ENCODE measurements at regions not wholly inside any gene's neighbourhood (a gene's known extent, or its start where the extent isn't known, plus 50 kb on each side); places are given as distances from the start of the nearest gene placed in this dataset.
"Not testable (repeated sequence)": the region's sequence is repeated elsewhere in the genome, so short reads cannot be mapped to it uniquely, and the experiment has no call there.

- Histone ChIP-seq H3K27ac (ENCODE audit: low read depth in 2 of 2, low read length in 2 of 2) (no peak overlapping the region), H3K4me3 (ENCODE audit: low read length in 2 of 2) (no peak overlapping the region), H3K36me3 (ENCODE audit: control insufficient read depth in 2 of 2, insufficient read depth in 2 of 2, low read length in 2 of 2) (no peaks in the 10 kb centered on the region), H3K4me1 (ENCODE audit: control insufficient read depth in 2 of 2, insufficient read depth in 2 of 2, low read length in 2 of 2) (no peaks in the 10 kb centered on the region), H3K9me3 (ENCODE audit: control insufficient read depth in 2 of 2, low read length in 2 of 2) (peaks cover 0 to 7% of the 10 kb centered on the region in 2 donors), H3K9ac (ENCODE audit: low read depth in 1 of 2, low read length in 2 of 2) (no peak overlapping the region), H3K27me3 (ENCODE audit: control insufficient read depth in 2 of 2, insufficient read depth in 2 of 2, low read length in 2 of 2) (no peaks in the 10 kb centered on the region)
Measured at GRCh38 chr13:55977436-55977835, 1163.3 kb upstream of the PRR20A start.

GRCh38 chr13:55981381-55981780, 1159.3 kb upstream of the PRR20A start:
- H3K27ac ChIP-seq (ENCODE audit: low read depth in 2 of 2, low read length in 2 of 2) = no peak overlapping the region
- no peak overlapping the region for H3K9ac ChIP-seq (ENCODE audit: low read depth in 1 of 2, low read length in 2 of 2)
- H3K27me3 ChIP-seq (ENCODE audit: control insufficient read depth in 2 of 2, insufficient read depth in 2 of 2, low read length in 2 of 2) = no peaks in the 10 kb centered on the region
- peaks cover 0 to 7% of the 10 kb centered on the region in 2 donors for H3K9me3 ChIP-seq (ENCODE audit: control insufficient read depth in 2 of 2, low read length in 2 of 2)
- no peaks in the 10 kb centered on the region for H3K4me1 ChIP-seq (ENCODE audit: control insufficient read depth in 2 of 2, insufficient read depth in 2 of 2, low read length in 2 of 2)
- no peak overlapping the region for H3K4me3 ChIP-seq (ENCODE audit: low read length in 2 of 2)
- H3K36me3 ChIP-seq (ENCODE audit: control insufficient read depth in 2 of 2, insufficient read depth in 2 of 2, low read length in 2 of 2) = no peaks in the 10 kb centered on the region

- H3K9me3 ChIP-seq (ENCODE audit: control insufficient read depth in 2 of 2, low read length in 2 of 2); H3K27me3 ChIP-seq (ENCODE audit: control insufficient read depth in 2 of 2, insufficient read depth in 2 of 2, low read length in 2 of 2); H3K9ac ChIP-seq (ENCODE audit: low read depth in 1 of 2, low read length in 2 of 2); H3K27ac ChIP-seq (ENCODE audit: low read depth in 2 of 2, low read length in 2 of 2); H3K4me1 ChIP-seq (ENCODE audit: control insufficient read depth in 2 of 2, insufficient read depth in 2 of 2, low read length in 2 of 2); H3K4me3 ChIP-seq (ENCODE audit: low read length in 2 of 2); H3K36me3 ChIP-seq (ENCODE audit: control insufficient read depth in 2 of 2, insufficient read depth in 2 of 2, low read length in 2 of 2): not testable (repeated sequence)
Measured at GRCh38 chr13:55984026-55984425, 1156.7 kb upstream of the PRR20A start.

GRCh38 chr13:55990631-55991030, 1150.1 kb upstream of the PRR20A start:
- H3K27me3 ChIP-seq (ENCODE audit: control insufficient read depth in 2 of 2, insufficient read depth in 2 of 2, low read length in 2 of 2) = no peaks in the 10 kb centered on the region
- no peak overlapping the region for H3K4me3 ChIP-seq (ENCODE audit: low read length in 2 of 2)
- H3K9me3 ChIP-seq (ENCODE audit: control insufficient read depth in 2 of 2, low read length in 2 of 2) = peaks cover 2% of the 10 kb centered on the region in 2 donors
- H3K36me3 ChIP-seq (ENCODE audit: control insufficient read depth in 2 of 2, insufficient read depth in 2 of 2, low read length in 2 of 2) = no peaks in the 10 kb centered on the region
- H3K9ac ChIP-seq (ENCODE audit: low read depth in 1 of 2, low read length in 2 of 2) = no peak overlapping the region
- H3K4me1 ChIP-seq (ENCODE audit: control insufficient read depth in 2 of 2, insufficient read depth in 2 of 2, low read length in 2 of 2) = no peaks in the 10 kb centered on the region
- no peak overlapping the region for H3K27ac ChIP-seq (ENCODE audit: low read depth in 2 of 2, low read length in 2 of 2)

- Histone ChIP-seq H3K9ac (ENCODE audit: low read depth in 1 of 2, low read length in 2 of 2) (no peak overlapping the region), H3K4me1 (ENCODE audit: control insufficient read depth in 2 of 2, insufficient read depth in 2 of 2, low read length in 2 of 2) (no peaks in the 10 kb centered on the region), H3K27ac (ENCODE audit: low read depth in 2 of 2, low read length in 2 of 2) (no peak overlapping the region), H3K9me3 (ENCODE audit: control insufficient read depth in 2 of 2, low read length in 2 of 2) (peaks cover 2% of the 10 kb centered on the region in 2 donors), H3K27me3 (ENCODE audit: control insufficient read depth in 2 of 2, insufficient read depth in 2 of 2, low read length in 2 of 2) (no peaks in the 10 kb centered on the region), H3K4me3 (ENCODE audit: low read length in 2 of 2) (no peak overlapping the region), H3K36me3 (ENCODE audit: control insufficient read depth in 2 of 2, insufficient read depth in 2 of 2, low read length in 2 of 2) (no peaks in the 10 kb centered on the region)
Measured at GRCh38 chr13:55991666-55992065, 1149.1 kb upstream of the PRR20A start.

- H3K27me3 ChIP-seq (ENCODE audit: control insufficient read depth in 2 of 2, insufficient read depth in 2 of 2, low read length in 2 of 2) = no peaks in the 10 kb centered on the region
- H3K9me3 ChIP-seq (ENCODE audit: control insufficient read depth in 2 of 2, low read length in 2 of 2) = peaks cover 2% of the 10 kb centered on the region in 2 donors
- no peaks in the 10 kb centered on the region for H3K4me1 ChIP-seq (ENCODE audit: control insufficient read depth in 2 of 2, insufficient read depth in 2 of 2, low read length in 2 of 2)
- no peak overlapping the region for H3K9ac ChIP-seq (ENCODE audit: low read depth in 1 of 2, low read length in 2 of 2)
- H3K4me3 ChIP-seq (ENCODE audit: low read length in 2 of 2) = no peak overlapping the region
- no peak overlapping the region for H3K27ac ChIP-seq (ENCODE audit: low read depth in 2 of 2, low read length in 2 of 2)
- no peaks in the 10 kb centered on the region for H3K36me3 ChIP-seq (ENCODE audit: control insufficient read depth in 2 of 2, insufficient read depth in 2 of 2, low read length in 2 of 2)
Measured at GRCh38 chr13:55992145-55992544, 1148.6 kb upstream of the PRR20A start.

- Histone ChIP-seq H3K9ac (ENCODE audit: low read depth in 1 of 2, low read length in 2 of 2) (no peak overlapping the region), H3K4me1 (ENCODE audit: control insufficient read depth in 2 of 2, insufficient read depth in 2 of 2, low read length in 2 of 2) (no peaks in the 10 kb centered on the region), H3K27me3 (ENCODE audit: control insufficient read depth in 2 of 2, insufficient read depth in 2 of 2, low read length in 2 of 2) (no peaks in the 10 kb centered on the region), H3K27ac (ENCODE audit: low read depth in 2 of 2, low read length in 2 of 2) (no peak overlapping the region), H3K9me3 (ENCODE audit: control insufficient read depth in 2 of 2, low read length in 2 of 2) (peaks cover 0 to 6% of the 10 kb centered on the region in 2 donors), H3K36me3 (ENCODE audit: control insufficient read depth in 2 of 2, insufficient read depth in 2 of 2, low read length in 2 of 2) (no peaks in the 10 kb centered on the region), H3K4me3 (ENCODE audit: low read length in 2 of 2) (no peak overlapping the region)
Measured at GRCh38 chr13:55999709-56000108, 1141.0 kb upstream of the PRR20A start.

GRCh38 chr13:56009418-56009817, 1131.3 kb upstream of the PRR20A start:
- no peaks in the 10 kb centered on the region for H3K27me3 ChIP-seq (ENCODE audit: control insufficient read depth in 2 of 2, insufficient read depth in 2 of 2, low read length in 2 of 2)
- H3K4me3 ChIP-seq (ENCODE audit: low read length in 2 of 2) = no peak overlapping the region
- H3K4me1 ChIP-seq (ENCODE audit: control insufficient read depth in 2 of 2, insufficient read depth in 2 of 2, low read length in 2 of 2) = no peaks in the 10 kb centered on the region
- H3K9me3 ChIP-seq (ENCODE audit: control insufficient read depth in 2 of 2, low read length in 2 of 2) = peaks cover 0 to 4% of the 10 kb centered on the region in 2 donors
- H3K36me3 ChIP-seq (ENCODE audit: control insufficient read depth in 2 of 2, insufficient read depth in 2 of 2, low read length in 2 of 2) = no peaks in the 10 kb centered on the region
- H3K27ac ChIP-seq (ENCODE audit: low read depth in 2 of 2, low read length in 2 of 2) = no peak overlapping the region
- H3K9ac ChIP-seq (ENCODE audit: low read depth in 1 of 2, low read length in 2 of 2) = no peak overlapping the region

GRCh38 chr13:56012644-56013043, 1128.1 kb upstream of the PRR20A start:
- no peak overlapping the region for H3K9ac ChIP-seq (ENCODE audit: low read depth in 1 of 2, low read length in 2 of 2)
- no peak overlapping the region for H3K27ac ChIP-seq (ENCODE audit: low read depth in 2 of 2, low read length in 2 of 2)
- no peaks in the 10 kb centered on the region for H3K4me1 ChIP-seq (ENCODE audit: control insufficient read depth in 2 of 2, insufficient read depth in 2 of 2, low read length in 2 of 2)
- no peaks in the 10 kb centered on the region for H3K27me3 ChIP-seq (ENCODE audit: control insufficient read depth in 2 of 2, insufficient read depth in 2 of 2, low read length in 2 of 2)
- H3K4me3 ChIP-seq (ENCODE audit: low read length in 2 of 2) = no peak overlapping the region
- peaks cover 0 to 5% of the 10 kb centered on the region in 2 donors for H3K9me3 ChIP-seq (ENCODE audit: control insufficient read depth in 2 of 2, low read length in 2 of 2)
- no peaks in the 10 kb centered on the region for H3K36me3 ChIP-seq (ENCODE audit: control insufficient read depth in 2 of 2, insufficient read depth in 2 of 2, low read length in 2 of 2)

- H3K9ac ChIP-seq (ENCODE audit: low read depth in 1 of 2, low read length in 2 of 2) = no peak overlapping the region
- H3K27me3 ChIP-seq (ENCODE audit: control insufficient read depth in 2 of 2, insufficient read depth in 2 of 2, low read length in 2 of 2) = no peaks in the 10 kb centered on the region
- H3K4me3 ChIP-seq (ENCODE audit: low read length in 2 of 2) = no peak overlapping the region
- no peak overlapping the region for H3K27ac ChIP-seq (ENCODE audit: low read depth in 2 of 2, low read length in 2 of 2)
- H3K9me3 ChIP-seq (ENCODE audit: control insufficient read depth in 2 of 2, low read length in 2 of 2) = peaks cover 0 to 9% of the 10 kb centered on the region in 2 donors
- no peaks in the 10 kb centered on the region for H3K36me3 ChIP-seq (ENCODE audit: control insufficient read depth in 2 of 2, insufficient read depth in 2 of 2, low read length in 2 of 2)
- no peaks in the 10 kb centered on the region for H3K4me1 ChIP-seq (ENCODE audit: control insufficient read depth in 2 of 2, insufficient read depth in 2 of 2, low read length in 2 of 2)
Measured at GRCh38 chr13:56015919-56016318, 1124.8 kb upstream of the PRR20A start.

- H3K4me1 ChIP-seq (ENCODE audit: control insufficient read depth in 2 of 2, insufficient read depth in 2 of 2, low read length in 2 of 2) = no peaks in the 10 kb centered on the region
- H3K27ac ChIP-seq (ENCODE audit: low read depth in 2 of 2, low read length in 2 of 2) = no peak overlapping the region
- H3K27me3 ChIP-seq (ENCODE audit: control insufficient read depth in 2 of 2, insufficient read depth in 2 of 2, low read length in 2 of 2) = no peaks in the 10 kb centered on the region
- H3K4me3 ChIP-seq (ENCODE audit: low read length in 2 of 2) = no peak overlapping the region
- no peaks in the 10 kb centered on the region for H3K36me3 ChIP-seq (ENCODE audit: control insufficient read depth in 2 of 2, insufficient read depth in 2 of 2, low read length in 2 of 2)
- no peak overlapping the region for H3K9ac ChIP-seq (ENCODE audit: low read depth in 1 of 2, low read length in 2 of 2)
- H3K9me3 ChIP-seq (ENCODE audit: control insufficient read depth in 2 of 2, low read length in 2 of 2) = peaks cover 0 to 7% of the 10 kb centered on the region in 2 donors
Measured at GRCh38 chr13:56019606-56020005, 1121.1 kb upstream of the PRR20A start.

Data from mucosa of rectum (tissue), 2 donors.